HUDEP-2 (cell line): ENCODE measurements at regions not wholly inside any gene's neighbourhood (a gene's known extent, or its start where the extent isn't known, plus 50 kb on each side); places are given as distances from the start of the nearest gene placed in this dataset.

Experiments used
- DNase-seq, 76 experiments: peaks; one replicate each; lab custom pipeline; 2025; ENCODE audit not compliant: unreplicated experiment in 76 of 76; lab: John Stamatoyannopoulos, UW

- DNase-seq, result no peak
These were observed 52.2 kb upstream of the ACKR3 start for GRCh38 chr2:236517251-236518031.
